MCF 10A (cell line): ENCODE measurements at regions not wholly inside any gene's neighbourhood (a gene's known extent, or its start where the extent isn't known, plus 50 kb on each side); places are given as distances from the start of the nearest gene placed in this dataset.
A peak's percentile ranks its signal among the peaks of the same experiment; 100 is the strongest.

Experiments
- BruUV-seq: library from RNA; stranded (reverse); fragments of 400-500 nt; replicated peaks from 2 replicates; lab custom pipeline; 2021; lab: Mats Ljungman, UMichigan
- CTCF ChIA-PET: fragments of 300-600 bp; sonication (Branson Sonifier 250); formaldehyde crosslinking; extraction: SDS; loops from one replicate; lab custom pipeline; 2021; ENCODE audit warnings: antibody characterized with exemption, inconsistent platforms; lab: Yijun Ruan, JAX
- POLR2A ChIA-PET: fragments of 300-600, 350-650 bp; sonication (Branson Sonifier 250); formaldehyde crosslinking; extraction: SDS; loops from one replicate; lab custom pipeline; 2020; ENCODE audit warnings: antibody characterized with exemption, inconsistent platforms; lab: Yijun Ruan, JAX
- DNase-seq: peaks from one replicate; pipeline ENCODE4 v3.0.0-alpha.2; 2018; ENCODE audit not compliant: unreplicated experiment
- H3K27ac Mint-ChIP-seq: one replicate; pipeline ENCODE4 v1.8.0; 2022; ENCODE audit warnings: mild to moderate bottlenecking, low read depth, mixed read lengths; ENCODE audit not compliant: unreplicated experiment
- H3K27me3 Mint-ChIP-seq: one replicate; pipeline ENCODE4 v1.8.0; 2022; ENCODE audit warnings: mixed read lengths; ENCODE audit not compliant: insufficient read depth, unreplicated experiment
- H3K36me3 Mint-ChIP-seq: one replicate; pipeline ENCODE4 v1.8.0; 2022; ENCODE audit warnings: mild to moderate bottlenecking, moderate library complexity, mixed read lengths; ENCODE audit not compliant: insufficient read depth, unreplicated experiment
- H3K4me1 Mint-ChIP-seq: one replicate; pipeline ENCODE4 v1.8.0; 2022; ENCODE audit warnings: mixed read lengths; ENCODE audit not compliant: insufficient read depth, unreplicated experiment
- H3K4me3 Mint-ChIP-seq: one replicate; pipeline ENCODE4 v1.8.0; 2022; ENCODE audit warnings: mild to moderate bottlenecking, moderate library complexity, mixed read lengths; ENCODE audit not compliant: unreplicated experiment
- H3K9me3 Mint-ChIP-seq: one replicate; pipeline ENCODE4 v1.8.0; 2022; ENCODE audit warnings: mixed read lengths; ENCODE audit not compliant: unreplicated experiment
- CTCF ChIP-seq: fragments of 200-600 bp; IDR thresholded peaks from one replicate; pipeline ENCODE4 v1.8.0; 2022; ENCODE audit warnings: antibody characterized with exemption, mild to moderate bottlenecking; ENCODE audit not compliant: unreplicated experiment
- intact Hi-C: fragments of 100-400 bp; cut with micrococcal nuclease; formaldehyde crosslinking; loops from 2 replicates; pipeline ENCODE4 v1.14.1; 2022

- peak overlapping the region; percentile 42 for H3K27ac Mint-ChIP-seq
- H3K9me3 Mint-ChIP-seq: no peaks in the 10 kb centered on the region
- peak; percentile 64 for DNase-seq
- intact Hi-C loops: no loop called here
- ChIA-PET CTCF (interaction anchor here (0.6 kb wide), 1 partner anchor 117 kb away, joined by 4 read pairs; no protein-coding TSS in a partner anchor), POLR2A (interaction anchor here (0.5 to 2.9 kb wide), 10 partner anchors 9 to 703 kb away, joined by 3 to 11 read pairs (median 4); no protein-coding TSS in a partner anchor)
- H3K36me3 Mint-ChIP-seq: no peaks in the 10 kb centered on the region
- H3K4me3 Mint-ChIP-seq: no peak overlapping the region
- H3K27me3 Mint-ChIP-seq: no peaks in the 10 kb centered on the region
- peaks cover 36% of the 10 kb centered on the region for H3K4me1 Mint-ChIP-seq
- BruUV-seq: no TSS peak
- no peak for TF ChIP-seq CTCF
Observed at GRCh38 chr20:11375335-11375734, 542.4 kb upstream of the BTBD3 start.

DNA sequence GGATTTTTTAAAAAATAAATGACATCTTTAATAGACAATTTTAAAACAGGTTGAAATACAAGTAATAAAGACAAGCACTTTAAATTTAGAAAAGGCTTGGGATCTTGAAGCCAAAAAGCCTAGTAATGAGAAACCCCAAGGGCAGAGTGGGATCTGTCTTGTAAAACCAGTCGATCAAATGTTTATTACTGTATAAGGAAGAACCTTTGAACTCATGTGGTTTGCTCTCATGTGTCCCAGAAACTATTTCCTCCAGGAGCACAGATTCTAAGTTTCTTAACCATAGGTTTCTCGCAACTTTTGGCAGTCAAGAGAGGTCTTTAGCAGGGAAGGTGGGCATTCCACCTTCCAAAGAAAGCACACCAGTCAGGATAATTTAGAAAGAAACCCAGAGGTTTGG, 541.7 kb upstream of the BTBD3 start:
- POLR2A ChIA-PET: interaction anchor here (0.6 to 2.9 kb wide), 5 partner anchors 9 to 168 kb away, joined by 3 to 11 read pairs (median 4); no protein-coding TSS in a partner anchor

DNA sequence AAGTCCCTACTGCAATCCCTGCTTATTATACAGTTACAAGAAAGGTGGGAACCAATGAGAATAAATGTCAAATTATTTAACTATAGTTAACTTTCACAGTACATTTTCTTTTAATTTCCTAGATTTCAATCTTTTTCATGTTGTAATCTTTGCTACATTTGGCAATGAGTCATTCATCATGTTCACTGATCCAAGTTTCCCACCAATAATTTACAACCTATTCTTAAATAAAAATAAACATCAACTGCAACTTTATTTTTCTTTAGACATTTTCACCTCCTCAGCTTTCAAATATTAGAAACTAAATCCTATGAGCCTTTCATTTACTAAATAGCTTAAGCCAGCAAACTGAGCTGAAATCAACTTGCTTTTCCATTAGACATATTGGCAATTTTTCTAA, 541.3 kb upstream of the BTBD3 start:
- DNase-seq: peak; percentile 38
- no peaks in the 10 kb centered on the region for H3K27me3 Mint-ChIP-seq
- ChIA-PET CTCF (interaction anchor here (0.5 to 1.4 kb wide), 4 partner anchors 29 to 1191 kb away, joined by 3 to 5 read pairs (median 4); no protein-coding TSS in a partner anchor), POLR2A (interaction anchor here (0.6 to 2.9 kb wide), 4 partner anchors 9 to 346 kb away, joined by 3 to 11 read pairs (median 3); no protein-coding TSS in a partner anchor)
- H3K4me1 Mint-ChIP-seq: peaks cover 36% of the 10 kb centered on the region
- H3K9me3 Mint-ChIP-seq: peaks cover 10% of the 10 kb centered on the region
- no peak for TF ChIP-seq CTCF
- no peak overlapping the region for H3K27ac Mint-ChIP-seq
- BruUV-seq: no TSS peak
- H3K4me3 Mint-ChIP-seq: no peak overlapping the region
- intact Hi-C loops: no loop called here
- no peaks in the 10 kb centered on the region for H3K36me3 Mint-ChIP-seq

More for the DNA sequence above, 541.7 kb upstream of the BTBD3 start:
- peak overlapping the region; percentile 42 for H3K27ac Mint-ChIP-seq
- no peaks in the 10 kb centered on the region for H3K36me3 Mint-ChIP-seq
- no peak for TF ChIP-seq CTCF
- peaks cover 6% of the 10 kb centered on the region for H3K9me3 Mint-ChIP-seq
- CTCF ChIA-PET: interaction anchor here (0.6 kb wide), 1 partner anchor 117 kb away, joined by 4 read pairs; no protein-coding TSS in a partner anchor
- H3K4me1 Mint-ChIP-seq: peaks cover 36% of the 10 kb centered on the region
- BruUV-seq: no TSS peak
- intact Hi-C loops: no loop called here
- H3K27me3 Mint-ChIP-seq: no peaks in the 10 kb centered on the region
- peak; percentile 19 for DNase-seq
- no peak overlapping the region for H3K4me3 Mint-ChIP-seq

DNA sequence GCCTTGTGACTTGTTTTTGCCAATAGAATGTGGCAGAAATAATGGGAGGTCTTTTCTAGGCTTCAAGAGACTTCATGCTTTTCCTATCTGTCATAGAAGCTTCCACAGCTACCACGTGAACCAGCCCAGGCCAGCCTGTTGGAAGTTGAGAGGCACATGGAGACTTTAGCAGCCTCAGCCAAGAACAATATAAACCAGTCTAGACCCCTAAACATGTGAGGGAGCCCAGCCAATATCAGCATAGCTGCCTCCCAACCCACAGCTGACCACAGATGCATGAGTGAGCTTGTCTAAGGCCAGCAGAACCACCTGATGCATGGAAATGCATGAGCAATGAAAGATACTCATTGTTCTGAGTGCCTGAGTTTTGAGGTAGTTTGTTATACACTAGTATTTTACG, 540.7 kb upstream of the BTBD3 start:
- CTCF ChIA-PET: interaction anchor here (0.5 to 1.4 kb wide), 4 partner anchors 28 to 1191 kb away, joined by 3 to 5 read pairs (median 4); no protein-coding TSS in a partner anchor
- H3K9me3 Mint-ChIP-seq: peaks cover 14% of the 10 kb centered on the region
- POLR2A ChIA-PET: interaction anchor here (0.6 to 2.9 kb wide), 4 partner anchors 8 to 347 kb away, joined by 3 to 11 read pairs (median 3); no protein-coding TSS in a partner anchor
- no peaks in the 10 kb centered on the region for H3K36me3 Mint-ChIP-seq
- H3K4me3 Mint-ChIP-seq: no peak overlapping the region
- intact Hi-C loops: no loop called here
- DNase-seq: peak; percentile 55
- H3K27me3 Mint-ChIP-seq: no peaks in the 10 kb centered on the region
- TF ChIP-seq CTCF: no peak
- no peak overlapping the region for H3K27ac Mint-ChIP-seq
- peaks cover 36% of the 10 kb centered on the region for H3K4me1 Mint-ChIP-seq
- BruUV-seq: no TSS peak
